ENCODE measurements at regions not wholly inside any gene's neighbourhood (a gene's known extent, or its start where the extent isn't known, plus 50 kb on each side); places are given as distances from the start of the nearest gene placed in this dataset.

GRCh38 chr7:114785496-114785895 is 136.4 kb upstream of the MDFIC start:
- Histone ChIP-seq H3K9ac (replicated peaks; ENCODE audit: extremely low read depth, insufficient read depth, low read length) (no peak overlapping the region), H3K4me3 (replicated peaks in 1 of 3; ENCODE audit: insufficient read depth in 1 of 3, low read depth in 1 of 3, low read length in 3 of 3) (no peak overlapping the region), H4K20me1 (replicated peaks; ENCODE audit: control insufficient read depth, extremely low read depth, insufficient read depth, low read length) (no peaks in the 10 kb centered on the region), H3K4me1 (ENCODE audit: control insufficient read depth, extremely low read depth, insufficient read depth, low read length) (peaks cover 20% of the 10 kb centered on the region), H3K9me1 (replicated peaks; ENCODE audit: control insufficient read depth, extremely low read depth, insufficient read depth, low read length) (no peaks in the 10 kb centered on the region), H3K27ac (ENCODE audit: insufficient read depth, low read depth, low read length) (no peak overlapping the region), H3K79me2 (ENCODE audit: control insufficient read depth, insufficient read depth, low read length) (no peaks in the 10 kb centered on the region), H3K4me2 (ENCODE audit: insufficient read depth, low read length) (no peak overlapping the region), H3K9me3 (replicated peaks; ENCODE audit: control insufficient read depth, insufficient read depth, low read length) (no peaks in the 10 kb centered on the region), H3K27me3 (ENCODE audit: control insufficient read depth in 2 of 2, insufficient read depth in 2 of 2, low read length in 2 of 2) (peaks cover 0 to 2% of the 10 kb centered on the region in 2 experiments), H3K36me3 (ENCODE audit: control insufficient read depth in 2 of 2, extremely low read depth in 1 of 2, insufficient read depth in 2 of 2, low read length in 2 of 2) (no peaks in the 10 kb centered on the region), H2AFZ (ENCODE audit: low read depth, low read length) (no peak overlapping the region)
- no TSS peak for BruUV-seq (replicated peaks)
- no peak for FAIRE-seq
- dilution Hi-C loops (cut with MboI; ENCODE audit: extremely low pct_ligation_motif_present, low sequenced_read_pairs), result no loop called here
- TF ChIP-seq MAX (IDR thresholded peaks at IDR 0.05; ENCODE audit: insufficient read depth, insufficient read length) (no peak), MYC (IDR thresholded peaks at IDR 0.05; ENCODE audit: low read depth, low read length) (no peak), GATA2 (IDR thresholded peaks at IDR 0.05; ENCODE audit: insufficient read depth, insufficient read length, low read depth, low read length) (no peak), JUN (IDR thresholded peaks at IDR 0.05; ENCODE audit: borderline replicate concordance, insufficient read depth, insufficient read length, low read depth) (no peak)
- POLR2A ChIA-PET, result no interaction called here
- intact Hi-C loops (cut with micrococcal nuclease), result loop anchor here (5.0 kb wide), 1 partner anchor 698 kb away; no protein-coding TSS in a partner anchor
- no peak for DNase-seq (ENCODE audit: low read depth, low spot score)
- CTCF ChIA-PET, result interaction anchor here (0.9 kb wide), 1 partner anchor 18 kb away, joined by 3 read pairs; no protein-coding TSS in a partner anchor

- Histone ChIP-seq H3K9ac (replicated peaks; ENCODE audit: extremely low read depth, insufficient read depth, low read length) (no peak overlapping the region), H2AFZ (ENCODE audit: low read depth, low read length) (no peak overlapping the region), H3K79me2 (ENCODE audit: control insufficient read depth, insufficient read depth, low read length) (no peaks in the 10 kb centered on the region), H3K27ac (ENCODE audit: insufficient read depth, low read depth, low read length) (no peak overlapping the region), H3K4me3 (replicated peaks in 1 of 3; ENCODE audit: insufficient read depth in 1 of 3, low read depth in 1 of 3, low read length in 3 of 3) (no peak overlapping the region), H3K27me3 (ENCODE audit: control insufficient read depth in 2 of 2, insufficient read depth in 2 of 2, low read length in 2 of 2) (peaks cover 0 to 2% of the 10 kb centered on the region in 2 experiments), H3K4me1 (ENCODE audit: control insufficient read depth, extremely low read depth, insufficient read depth, low read length) (peaks cover 25% of the 10 kb centered on the region), H3K36me3 (ENCODE audit: control insufficient read depth in 2 of 2, extremely low read depth in 1 of 2, insufficient read depth in 2 of 2, low read length in 2 of 2) (no peaks in the 10 kb centered on the region), H4K20me1 (replicated peaks; ENCODE audit: control insufficient read depth, extremely low read depth, insufficient read depth, low read length) (no peaks in the 10 kb centered on the region), H3K4me2 (ENCODE audit: insufficient read depth, low read length) (no peak overlapping the region), H3K9me1 (replicated peaks; ENCODE audit: control insufficient read depth, extremely low read depth, insufficient read depth, low read length) (no peaks in the 10 kb centered on the region), H3K9me3 (replicated peaks; ENCODE audit: control insufficient read depth, insufficient read depth, low read length) (no peaks in the 10 kb centered on the region)
- dilution Hi-C loops (cut with MboI; ENCODE audit: extremely low pct_ligation_motif_present, low sequenced_read_pairs), result no loop called here
- no peak for TF ChIP-seq POLR2A (IDR thresholded peaks at IDR 0.05; ENCODE audit: low read depth, low read length)
- TF ChIP-seq EZH2 (IDR thresholded peaks at IDR 0.05; ENCODE audit: borderline replicate concordance, low read depth, low read length, severe bottlenecking), result no peak
- no peak for TF ChIP-seq MAX (IDR thresholded peaks at IDR 0.05; ENCODE audit: insufficient read depth, insufficient read length)
- TF ChIP-seq JUN (IDR thresholded peaks at IDR 0.05; ENCODE audit: borderline replicate concordance, insufficient read depth, insufficient read length, low read depth), result no peak
- no peak for TF ChIP-seq MYC (IDR thresholded peaks at IDR 0.05; ENCODE audit: low read depth, low read length)
- TF ChIP-seq CTCF (IDR thresholded peaks at IDR 0.05; ENCODE audit: extremely low read depth in 1 of 2, insufficient read depth in 1 of 2, low read depth in 1 of 2, low read length in 2 of 2), result no peak
- TF ChIP-seq GATA2 (IDR thresholded peaks at IDR 0.05; ENCODE audit: insufficient read depth, insufficient read length, low read depth, low read length), result no peak
- no peak for TF ChIP-seq FOS (IDR thresholded peaks at IDR 0.05; ENCODE audit: borderline replicate concordance, insufficient read depth, low read length)
- TF ChIP-seq POLR2AphosphoS5 (IDR thresholded peaks at IDR 0.05; ENCODE audit: insufficient read depth, low read depth, low read length), result no peak
- BruUV-seq (replicated peaks), result no TSS peak
- FAIRE-seq (no peak), DNase-seq (ENCODE audit: low read depth, low spot score) (no peak)
- POLR2A ChIA-PET, result no interaction called here
- CTCF ChIA-PET, result no interaction called here
- intact Hi-C loops (cut with micrococcal nuclease), result loop anchor here (5.0 kb wide), 1 partner anchor 699 kb away; no protein-coding TSS in a partner anchor
Observed at GRCh38 chr7:114786455-114786854, 135.4 kb upstream of the MDFIC start.

All from endothelial cell of umbilical vein (primary cell).